PC-3 (cell line): ENCODE measurements at regions not wholly inside any gene's neighbourhood (a gene's known extent, or its start where the extent isn't known, plus 50 kb on each side); places are given as distances from the start of the nearest gene placed in this dataset.

Experiments used
- ATAC-seq: fragments of 200-7000 bp; cut with Tn5 transposase; 2 replicates; pipeline ENCODE4 v1.9.1; 2020; ENCODE audit warnings: mild to moderate bottlenecking, moderate library complexity
- BruUV-seq: library from RNA; stranded (reverse); fragments of 400-500 nt; replicated peaks from 2 replicates; lab custom pipeline; 2021; lab: Mats Ljungman, UMichigan
- CTCF ChIA-PET: fragments of 300-600 bp; sonication (Branson Sonifier 250); formaldehyde crosslinking; loops from one replicate; lab custom pipeline; 2022; ENCODE audit warnings: antibody characterized with exemption; lab: Charles Lee
- POLR2A ChIA-PET: fragments of 300-600 bp; sonication (Branson Sonifier 250); formaldehyde crosslinking; loops from one replicate; lab custom pipeline; 2022; ENCODE audit warnings: antibody characterized with exemption; ENCODE audit not compliant: unreplicated experiment; lab: Charles Lee
- DNase-seq: peaks from one replicate; pipeline ENCODE4 v3.0.0-alpha.2; 2015
- H2AFZ ChIP-seq: fragments of 300-600 bp; sonication (generic); 2 replicates; pipeline ENCODE4 v1.6.0; 2016; ENCODE audit warnings: antibody characterized with exemption, low read length
- H3F3A ChIP-seq: fragments of 300-600 bp; sonication (generic); one replicate; pipeline ENCODE4 v1.6.0; 2017; ENCODE audit warnings: antibody characterized with exemption, low read length, control low read depth, mild to moderate bottlenecking; ENCODE audit not compliant: unreplicated experiment
- H3K27ac ChIP-seq: fragments of 300-600 bp; sonication (generic); 2 replicates; pipeline ENCODE4 v1.5.1; 2016; ENCODE audit warnings: mild to moderate bottlenecking, low read length
- H3K27me3 ChIP-seq: fragments of 300-600 bp; sonication (generic); 2 replicates; pipeline ENCODE4 v1.6.1; 2016; ENCODE audit warnings: low read length, mixed read lengths
- H3K36me3 ChIP-seq: fragments of 300-600 bp; sonication (generic); 2 replicates; pipeline ENCODE4 v1.6.1; 2016; ENCODE audit warnings: low read depth, mixed run types, low read length, mixed read lengths
- H3K4me1 ChIP-seq: fragments of 300-600 bp; sonication (generic); 2 replicates; pipeline ENCODE4 v1.5.1; 2016; ENCODE audit warnings: low read length; ENCODE audit not compliant: insufficient read depth
- H3K4me2 ChIP-seq: fragments of 300-600 bp; sonication (generic); 2 replicates; pipeline ENCODE4 v1.6.0; 2016; ENCODE audit warnings: low read length
- H3K4me3 ChIP-seq: fragments of 300-600 bp; sonication (generic); 2 replicates; pipeline ENCODE4 v1.5.1; 2016; ENCODE audit warnings: mild to moderate bottlenecking, low read length, mixed read lengths
- H3K79me2 ChIP-seq: fragments of 300-600 bp; sonication (generic); 2 replicates; pipeline ENCODE4 v1.6.1; 2017; ENCODE audit warnings: low read length, mixed read lengths
- H3K9ac ChIP-seq: fragments of 300-600 bp; sonication (generic); 2 replicates; pipeline ENCODE4 v1.6.0; 2016; ENCODE audit warnings: mild to moderate bottlenecking, low read length
- H3K9me2 ChIP-seq: fragments of 300-600 bp; sonication (generic); replicated peaks from 2 replicates; pipeline ENCODE4 v1.6.1; 2016; ENCODE audit warnings: mixed run types, low read length, mixed read lengths
- H3K9me3 ChIP-seq: fragments of 300-600 bp; sonication (generic); 2 replicates; pipeline ENCODE4 v1.6.1; 2016; ENCODE audit warnings: low read length, mixed read lengths
- H4K20me1 ChIP-seq: fragments of 300-600 bp; sonication (generic); 2 replicates; pipeline ENCODE4 v1.6.1; 2016; ENCODE audit warnings: low read length, mixed read lengths
- EZH2 ChIP-seq: fragments of 300-600 bp; sonication (generic); IDR thresholded peaks from one replicate; pipeline ENCODE4 v1.6.1; 2017; ENCODE audit warnings: antibody characterized with exemption, mild to moderate bottlenecking, low read length; ENCODE audit not compliant: unreplicated experiment
- EZH2phosphoT487 ChIP-seq: fragments of 300-600 bp; sonication (generic); IDR thresholded peaks from 2 replicates; pipeline ENCODE4 v1.6.1; 2018; ENCODE audit warnings: mild to moderate bottlenecking, antibody characterized with exemption, low read length, borderline replicate concordance
- intact Hi-C: fragments of 100-400 bp; cut with micrococcal nuclease; formaldehyde crosslinking; loops from 2 replicates; pipeline ENCODE4 v1.9.0; 2023
- TF ChIP-seq, protein P1 (sequence below): fragments of 300-600 bp; sonication (generic); conservative IDR thresholded peaks from 2 replicates; pipeline ENCODE4 v1.5.1; 2017; ENCODE audit warnings: antibody characterized with exemption, low read depth, mild to moderate bottlenecking, low read length

DNA sequence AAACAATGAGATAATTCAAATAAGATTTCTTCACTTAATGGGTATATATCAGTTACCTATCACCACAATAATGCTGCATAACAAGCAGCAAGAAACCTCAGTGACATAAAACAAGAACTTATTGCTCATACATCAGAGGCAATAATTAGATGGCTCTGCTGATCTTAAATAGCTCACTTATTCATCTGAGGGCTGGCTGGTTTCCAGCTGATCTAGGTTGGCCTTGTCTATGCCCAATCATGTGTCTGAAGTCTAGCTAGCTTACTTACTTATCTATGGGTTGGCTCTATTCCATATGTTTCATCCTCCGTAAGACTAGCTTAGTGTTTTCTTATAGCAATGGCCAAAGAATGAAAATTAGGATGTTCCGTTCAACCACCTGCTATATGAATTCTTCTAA, 109.4 kb upstream of the AGTR1 start:
- Histone ChIP-seq H3K79me2 (no peaks in the 10 kb centered on the region), H3K36me3 (no peaks in the 10 kb centered on the region), H3K9me2 (no peaks in the 10 kb centered on the region), H3K4me1 (no peaks in the 10 kb centered on the region), H2AFZ (no peak overlapping the region), H3K9me3 (no peaks in the 10 kb centered on the region), H3K4me3 (no peak overlapping the region), H3K4me2 (no peak overlapping the region), H4K20me1 (no peaks in the 10 kb centered on the region), H3K9ac (no peak overlapping the region), H3F3A (no peaks in the 10 kb centered on the region), H3K27me3 (no peaks in the 10 kb centered on the region), H3K27ac (no peak overlapping the region)
- ATAC-seq (no peak), DNase-seq (no peak)
- ChIA-PET CTCF (no interaction called here), POLR2A (no interaction called here)
- intact Hi-C loops: no loop called here
- no TSS peak for BruUV-seq
- no peak for TF ChIP-seq EZH2

DNA sequence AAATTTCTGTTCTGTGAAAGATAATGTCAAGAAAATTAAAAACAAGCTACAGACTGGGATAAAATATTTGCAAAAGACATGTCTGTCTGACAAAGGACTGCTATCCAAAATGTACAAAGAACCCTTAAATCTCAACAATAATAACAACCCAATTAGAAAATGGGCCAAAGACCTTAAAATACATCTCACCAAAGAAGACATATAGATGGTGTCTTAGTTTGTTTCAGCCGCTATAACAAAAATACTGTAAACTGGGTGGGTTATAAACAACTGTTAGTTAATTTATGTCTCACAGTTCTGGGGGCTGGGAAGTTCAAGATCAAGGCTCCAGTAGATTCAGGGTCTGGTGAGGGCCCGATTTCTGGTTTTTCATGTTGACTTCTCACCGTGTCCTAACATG, 106.2 kb upstream of the AGTR1 start:
- TF ChIP-seq EZH2 (no peak), EZH2phosphoT487 (no peak)
- TF ChIP-seq, protein P1, sequence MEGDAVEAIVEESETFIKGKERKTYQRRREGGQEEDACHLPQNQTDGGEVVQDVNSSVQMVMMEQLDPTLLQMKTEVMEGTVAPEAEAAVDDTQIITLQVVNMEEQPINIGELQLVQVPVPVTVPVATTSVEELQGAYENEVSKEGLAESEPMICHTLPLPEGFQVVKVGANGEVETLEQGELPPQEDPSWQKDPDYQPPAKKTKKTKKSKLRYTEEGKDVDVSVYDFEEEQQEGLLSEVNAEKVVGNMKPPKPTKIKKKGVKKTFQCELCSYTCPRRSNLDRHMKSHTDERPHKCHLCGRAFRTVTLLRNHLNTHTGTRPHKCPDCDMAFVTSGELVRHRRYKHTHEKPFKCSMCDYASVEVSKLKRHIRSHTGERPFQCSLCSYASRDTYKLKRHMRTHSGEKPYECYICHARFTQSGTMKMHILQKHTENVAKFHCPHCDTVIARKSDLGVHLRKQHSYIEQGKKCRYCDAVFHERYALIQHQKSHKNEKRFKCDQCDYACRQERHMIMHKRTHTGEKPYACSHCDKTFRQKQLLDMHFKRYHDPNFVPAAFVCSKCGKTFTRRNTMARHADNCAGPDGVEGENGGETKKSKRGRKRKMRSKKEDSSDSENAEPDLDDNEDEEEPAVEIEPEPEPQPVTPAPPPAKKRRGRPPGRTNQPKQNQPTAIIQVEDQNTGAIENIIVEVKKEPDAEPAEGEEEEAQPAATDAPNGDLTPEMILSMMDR: no peak
- BruUV-seq: no TSS peak
- H3K27ac ChIP-seq: no peak overlapping the region
- CTCF ChIA-PET: no interaction called here
- H3K4me1 ChIP-seq: no peaks in the 10 kb centered on the region
- no peaks in the 10 kb centered on the region for H3K36me3 ChIP-seq
- H3K9ac ChIP-seq: no peak overlapping the region
- H3F3A ChIP-seq: no peaks in the 10 kb centered on the region
- DNase-seq (no peak), ATAC-seq (no peak)
- intact Hi-C loops: no loop called here
- H3K79me2 ChIP-seq: no peaks in the 10 kb centered on the region
- H3K4me3 ChIP-seq: no peak overlapping the region
- no peaks in the 10 kb centered on the region for H3K9me2 ChIP-seq
- no peak overlapping the region for H2AFZ ChIP-seq
- POLR2A ChIA-PET: interaction anchor here (1.0 kb wide), 1 partner anchor 1400 kb away, joined by 5 read pairs; no protein-coding TSS in a partner anchor
- no peaks in the 10 kb centered on the region for H4K20me1 ChIP-seq
- H3K4me2 ChIP-seq: no peak overlapping the region
- H3K27me3 ChIP-seq: no peaks in the 10 kb centered on the region
- no peaks in the 10 kb centered on the region for H3K9me3 ChIP-seq

DNA sequence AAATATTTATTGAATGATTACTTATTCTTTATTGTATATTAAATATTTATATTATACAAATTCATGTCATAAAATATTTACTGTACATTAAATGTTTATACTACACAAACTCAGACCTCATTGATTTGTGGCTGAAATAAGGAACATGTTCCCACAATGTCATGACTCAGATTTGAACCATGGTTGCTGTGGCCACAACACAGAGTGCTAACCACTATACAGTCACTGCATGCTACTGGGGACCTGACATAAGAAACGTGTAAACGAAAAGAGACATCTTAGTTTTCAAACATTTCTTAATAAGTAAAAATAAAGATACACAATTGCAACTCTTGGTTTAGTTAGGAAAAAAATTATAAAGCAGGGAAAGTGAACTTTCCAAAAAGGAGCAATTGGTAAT, 99.1 kb upstream of the AGTR1 start:
- H3K9me3 ChIP-seq: no peaks in the 10 kb centered on the region
- H3F3A ChIP-seq: no peaks in the 10 kb centered on the region
- ChIA-PET CTCF (no interaction called here), POLR2A (no interaction called here)
- H4K20me1 ChIP-seq: no peaks in the 10 kb centered on the region
- intact Hi-C loops: no loop called here
- no peaks in the 10 kb centered on the region for H3K36me3 ChIP-seq
- H3K9ac ChIP-seq: no peak overlapping the region
- H3K4me1 ChIP-seq: peaks cover 4% of the 10 kb centered on the region; the same call in 1 of the 2 replicates
- no peaks in the 10 kb centered on the region for H3K9me2 ChIP-seq
- ATAC-seq (no peak), DNase-seq (no peak)
- no peak overlapping the region for H3K4me3 ChIP-seq
- no peak overlapping the region for H3K4me2 ChIP-seq
- H3K79me2 ChIP-seq: no peaks in the 10 kb centered on the region
- no peak overlapping the region for H3K27ac ChIP-seq
- BruUV-seq: no TSS peak
- no peak overlapping the region for H2AFZ ChIP-seq
- TF ChIP-seq, protein P1: no peak
- TF ChIP-seq EZH2phosphoT487 (no peak), EZH2 (no peak)
- no peaks in the 10 kb centered on the region for H3K27me3 ChIP-seq
